ENCODE measurements at regions not wholly inside any gene's neighbourhood (a gene's known extent, or its start where the extent isn't known, plus 50 kb on each side); places are given as distances from the start of the nearest gene placed in this dataset.

- DNase-seq (ENCODE audit: low read depth), result no peak
These were observed 286.8 kb downstream of the LMO4 start for GRCh38 chr1:87615491-87615890.

- no peak for DNase-seq (ENCODE audit: low read depth)
These were observed 287.2 kb downstream of the LMO4 start for GRCh38 chr1:87615901-87616300.

- DNase-seq (ENCODE audit: low read depth), result no peak
These were observed 292.1 kb downstream of the LMO4 start for GRCh38 chr1:87620807-87621206.

GRCh38 chr1:87629673-87630072, 301.0 kb downstream of the LMO4 start:
- no peak for DNase-seq (ENCODE audit: low read depth)

- DNase-seq (ENCODE audit: low read depth), result no peak
These were observed 303.6 kb downstream of the LMO4 start for GRCh38 chr1:87632232-87632631.

- no peak for DNase-seq (ENCODE audit: low read depth)
These were observed 307.7 kb downstream of the LMO4 start for GRCh38 chr1:87636198-87636892.

- no peak for DNase-seq (ENCODE audit: low read depth)
These were observed 310.0 kb downstream of the LMO4 start for GRCh38 chr1:87638636-87639035.

- DNase-seq (ENCODE audit: low read depth), result no peak
These were observed 313.3 kb downstream of the LMO4 start for GRCh38 chr1:87641996-87642395.

- no peak for DNase-seq (ENCODE audit: low read depth)
These were observed 314.0 kb downstream of the LMO4 start for GRCh38 chr1:87642581-87643221.

- DNase-seq (ENCODE audit: low read depth), result no peak
These were observed 315.4 kb downstream of the LMO4 start for GRCh38 chr1:87644033-87644578.

- DNase-seq (ENCODE audit: low read depth), result peak; percentile 10
These were observed 316.0 kb downstream of the LMO4 start for GRCh38 chr1:87644579-87645190.

- no peak for DNase-seq (ENCODE audit: low read depth)
These were observed 318.9 kb downstream of the LMO4 start for GRCh38 chr1:87647430-87648177.

GRCh38 chr1:87648323-87649119, 319.8 kb downstream of the LMO4 start:
- no peak for DNase-seq (ENCODE audit: low read depth)

- no peak for DNase-seq (ENCODE audit: low read depth)
These were observed 321.6 kb downstream of the LMO4 start for GRCh38 chr1:87650306-87650705.

GRCh38 chr1:87652176-87652575, 323.5 kb downstream of the LMO4 start:
- no peak for DNase-seq (ENCODE audit: low read depth)

GRCh38 chr1:87665151-87665550, 336.5 kb downstream of the LMO4 start:
- no peak for DNase-seq (ENCODE audit: low read depth)

GRCh38 chr1:87666681-87667080, 338.0 kb downstream of the LMO4 start:
- no peak for DNase-seq (ENCODE audit: low read depth)

GRCh38 chr1:87669674-87670073, 341.0 kb downstream of the LMO4 start:
- no peak for DNase-seq (ENCODE audit: low read depth)

GRCh38 chr1:87673309-87673708, 344.6 kb downstream of the LMO4 start:
- DNase-seq (ENCODE audit: low read depth), result no peak

GRCh38 chr1:87673748-87674147, 345.1 kb downstream of the LMO4 start:
- no peak for DNase-seq (ENCODE audit: low read depth)

- no peak for DNase-seq (ENCODE audit: low read depth)
These were observed 346.1 kb downstream of the LMO4 start for GRCh38 chr1:87674791-87675190.

GRCh38 chr1:87678266-87678665, 349.6 kb downstream of the LMO4 start:
- DNase-seq (ENCODE audit: low read depth), result no peak
